AG04450 (cell line): ENCODE measurements at regions not wholly inside any gene's neighbourhood (a gene's known extent, or its start where the extent isn't known, plus 50 kb on each side); places are given as distances from the start of the nearest gene placed in this dataset.
A peak's percentile ranks its signal among the peaks of the same experiment; 100 is the strongest.

Source experiments
- CTCF ChIA-PET: fragments of 300-600, 350-600 bp; formaldehyde crosslinking; extraction: SDS; loops from one replicate; lab custom pipeline; 2022; ENCODE audit warnings: antibody characterized with exemption, inconsistent platforms; lab: Charles Lee
- POLR2A ChIA-PET: fragments of 350-600 bp; formaldehyde crosslinking; extraction: SDS; loops from one replicate; lab custom pipeline; 2021; ENCODE audit warnings: antibody characterized with exemption, inconsistent platforms; lab: Yijun Ruan, JAX
- DNase-seq: peaks from one replicate; pipeline ENCODE4 v3.0.0-alpha.2; 2011; ENCODE audit warnings: low read depth, low spot score
- H3K27ac ChIP-seq: one replicate; pipeline ENCODE4 v1.5.1; 2012; ENCODE audit warnings: low read depth, low read length, control low read depth
- H3K27me3 ChIP-seq: one replicate; pipeline ENCODE4 v1.6.0; 2012; ENCODE audit warnings: low read length; ENCODE audit not compliant: control insufficient read depth, insufficient read depth
- H3K4me3 ChIP-seq: 2 replicates; pipeline ENCODE4 v1.5.1; 2011; ENCODE audit warnings: mild to moderate bottlenecking, low read depth, low read length, control low read depth
- H3K9me3 ChIP-seq: 2 replicates; pipeline ENCODE4 v1.5.1; 2012; ENCODE audit warnings: low read length; ENCODE audit not compliant: control insufficient read depth, insufficient read depth
- CTCF ChIP-seq: IDR thresholded peaks from 2 replicates; pipeline ENCODE4 v1.5.1; 2011; ENCODE audit warnings: low read depth, low read length, control low read depth, inconsistent platforms

DNA sequence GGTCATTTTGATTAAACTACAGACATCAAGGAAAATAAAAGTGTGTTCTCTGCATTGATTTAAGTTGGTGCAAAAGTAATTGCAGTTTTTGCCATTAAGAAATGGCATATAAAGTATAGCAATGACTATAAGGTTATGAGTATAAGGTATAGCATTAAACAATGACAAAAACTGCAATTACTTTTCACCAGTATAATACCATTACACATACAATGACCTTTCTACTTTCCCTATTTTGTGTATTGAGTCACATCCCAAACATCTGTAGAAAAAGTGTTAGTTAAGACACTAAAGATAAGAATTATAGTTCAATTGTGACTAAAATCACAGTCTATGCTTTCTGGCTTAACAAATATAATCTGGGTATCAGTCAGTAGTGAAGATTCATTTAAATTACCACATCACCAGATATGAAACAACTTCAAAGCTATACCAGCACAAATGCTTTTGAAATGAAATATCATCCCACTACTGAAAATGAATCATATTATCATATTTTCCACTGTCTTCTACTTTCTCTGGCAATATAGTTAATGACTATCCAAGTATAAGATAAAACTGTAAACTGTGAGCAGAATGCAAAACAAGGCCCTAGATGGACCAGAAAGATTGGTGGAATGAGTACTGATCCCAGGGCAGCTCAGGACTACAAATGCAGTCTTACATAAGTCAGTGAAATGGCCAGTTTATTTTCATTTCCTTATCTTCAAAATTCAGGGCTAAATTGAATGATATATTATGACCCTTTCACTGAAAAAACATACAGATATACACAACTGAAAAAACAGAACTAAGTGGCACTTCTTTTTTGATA is 241.1 kb downstream of the ANTXR2 start:
- no peak for TF ChIP-seq CTCF
- ChIA-PET POLR2A (no interaction called here), CTCF (no interaction called here)
- H3K9me3 ChIP-seq = no peaks in the 10 kb centered on the region
- H3K27ac ChIP-seq = no peak overlapping the region
- no peak for DNase-seq
- H3K4me3 ChIP-seq = no peak overlapping the region
- H3K27me3 ChIP-seq = no peaks in the 10 kb centered on the region

GRCh38 chr4:79831119-79831528 is 241.9 kb downstream of the ANTXR2 start:
- H3K9me3 ChIP-seq = no peaks in the 10 kb centered on the region
- no peak overlapping the region for H3K4me3 ChIP-seq
- TF ChIP-seq CTCF = no peak
- CTCF ChIA-PET = no interaction called here
- no peak overlapping the region for H3K27ac ChIP-seq
- no peak for DNase-seq
- POLR2A ChIA-PET = no interaction called here
- no peaks in the 10 kb centered on the region for H3K27me3 ChIP-seq

GRCh38 chr4:79827283-79827682 is 245.7 kb downstream of the ANTXR2 start:
- POLR2A ChIA-PET = no interaction called here
- no peak for DNase-seq
- no peak for TF ChIP-seq CTCF
- Histone ChIP-seq H3K9me3 (no peaks in the 10 kb centered on the region), H3K27me3 (no peaks in the 10 kb centered on the region), H3K27ac (no peak overlapping the region), H3K4me3 (no peak overlapping the region)
- CTCF ChIA-PET = no interaction called here

DNA sequence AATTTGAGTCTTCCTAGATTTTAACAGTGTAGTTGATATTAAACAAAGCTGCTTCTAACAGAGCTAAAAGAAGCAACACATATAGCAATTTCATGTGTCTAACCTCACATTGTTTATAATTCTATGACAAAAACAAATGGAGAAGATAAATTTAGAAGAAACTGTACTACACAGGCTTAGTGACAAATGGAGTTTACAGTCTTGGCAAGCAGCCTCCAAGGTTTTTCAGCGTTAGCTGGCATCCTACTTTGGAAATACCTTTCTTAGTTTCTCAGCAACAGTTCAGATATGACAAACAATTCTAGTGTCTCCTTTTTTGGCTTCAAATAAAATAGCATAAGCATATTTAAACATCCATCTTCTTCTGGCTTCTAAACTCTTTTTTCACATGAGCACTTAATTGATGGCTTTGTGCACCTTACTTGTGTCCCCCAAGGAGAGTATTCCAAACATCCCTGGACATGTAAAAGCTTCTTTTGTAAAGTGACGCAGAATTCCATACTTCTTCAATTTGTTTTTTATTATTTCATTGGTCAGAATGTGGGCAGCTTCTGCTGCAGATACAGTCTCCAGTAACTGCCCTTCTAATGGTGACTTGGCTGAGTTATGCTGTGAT is 249.8 kb downstream of the ANTXR2 start:
- POLR2A ChIA-PET = no interaction called here
- no peak overlapping the region for H3K27ac ChIP-seq

More for the DNA sequence above, 249.8 kb downstream of the ANTXR2 start:
- Histone ChIP-seq H3K9me3 (no peaks in the 10 kb centered on the region), H3K4me3 (no peak overlapping the region), H3K27me3 (no peaks in the 10 kb centered on the region)
- CTCF ChIA-PET = no interaction called here
- TF ChIP-seq CTCF = no peak
- DNase-seq = peak; percentile 7
